ENCODE measurements at regions not wholly inside any gene's neighbourhood (a gene's known extent, or its start where the extent isn't known, plus 50 kb on each side); places are given as distances from the start of the nearest gene placed in this dataset.

DNA sequence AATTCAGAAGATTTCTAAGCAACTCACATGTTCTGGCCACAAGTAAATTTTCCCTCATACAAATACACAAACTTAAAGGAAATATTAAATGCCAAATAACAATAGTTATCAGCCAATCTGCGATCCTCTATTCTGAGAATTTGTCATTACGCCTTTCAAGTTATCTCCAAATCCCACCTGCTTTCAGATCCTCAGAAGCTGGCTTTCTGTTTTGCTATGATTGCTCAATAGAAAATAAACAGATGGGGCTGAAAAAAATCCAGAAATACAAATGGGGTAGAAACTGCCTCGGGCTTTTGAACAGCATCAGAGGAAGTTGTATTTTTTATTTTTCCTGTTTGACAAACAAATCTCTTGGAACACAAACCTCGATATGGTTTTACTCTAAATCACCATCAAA lies 74.0 kb upstream of the CNTN4 start:
- TF ChIP-seq, protein P1, sequence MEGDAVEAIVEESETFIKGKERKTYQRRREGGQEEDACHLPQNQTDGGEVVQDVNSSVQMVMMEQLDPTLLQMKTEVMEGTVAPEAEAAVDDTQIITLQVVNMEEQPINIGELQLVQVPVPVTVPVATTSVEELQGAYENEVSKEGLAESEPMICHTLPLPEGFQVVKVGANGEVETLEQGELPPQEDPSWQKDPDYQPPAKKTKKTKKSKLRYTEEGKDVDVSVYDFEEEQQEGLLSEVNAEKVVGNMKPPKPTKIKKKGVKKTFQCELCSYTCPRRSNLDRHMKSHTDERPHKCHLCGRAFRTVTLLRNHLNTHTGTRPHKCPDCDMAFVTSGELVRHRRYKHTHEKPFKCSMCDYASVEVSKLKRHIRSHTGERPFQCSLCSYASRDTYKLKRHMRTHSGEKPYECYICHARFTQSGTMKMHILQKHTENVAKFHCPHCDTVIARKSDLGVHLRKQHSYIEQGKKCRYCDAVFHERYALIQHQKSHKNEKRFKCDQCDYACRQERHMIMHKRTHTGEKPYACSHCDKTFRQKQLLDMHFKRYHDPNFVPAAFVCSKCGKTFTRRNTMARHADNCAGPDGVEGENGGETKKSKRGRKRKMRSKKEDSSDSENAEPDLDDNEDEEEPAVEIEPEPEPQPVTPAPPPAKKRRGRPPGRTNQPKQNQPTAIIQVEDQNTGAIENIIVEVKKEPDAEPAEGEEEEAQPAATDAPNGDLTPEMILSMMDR (IDR thresholded peaks at IDR 0.05; ENCODE audit: low read length), result no peak
- TF ChIP-seq EZH2phosphoT487 (IDR thresholded peaks at IDR 0.05; ENCODE audit: low read length) (no peak), EZH2 (optimal IDR thresholded peaks at IDR 0.05; ENCODE audit: low read depth, low read length) (no peak)
- Histone ChIP-seq H3K27ac (ENCODE audit: low read length) (no peak overlapping the region), H3K79me2 (ENCODE audit: low read length) (no peaks in the 10 kb centered on the region), H3K27me3 (replicated peaks; ENCODE audit: insufficient read depth, low read length) (no peaks in the 10 kb centered on the region), H3F3A (ENCODE audit: insufficient read depth, low read length) (no peaks in the 10 kb centered on the region), H3K4me3 (ENCODE audit: low read length) (no peak overlapping the region), H3K9me3 (replicated peaks; ENCODE audit: insufficient read depth, low read length) (no peaks in the 10 kb centered on the region), H3K4me2 (ENCODE audit: low read depth, low read length) (no peak overlapping the region), H4K20me1 (ENCODE audit: insufficient read depth, low read length) (no peaks in the 10 kb centered on the region), H3K9ac (ENCODE audit: low read length) (no peak overlapping the region), H3K9me2 (replicated peaks; ENCODE audit: insufficient read depth, low read length) (no peaks in the 10 kb centered on the region), H3K36me3 (replicated peaks; ENCODE audit: insufficient read depth, low read length) (no peaks in the 10 kb centered on the region), H3K4me1 (ENCODE audit: low read length) (no peaks in the 10 kb centered on the region), H2AFZ (ENCODE audit: low read length) (no peak overlapping the region)
- no peak for DNase-seq

- no peak for DNase-seq
- Histone ChIP-seq H3K36me3 (replicated peaks; ENCODE audit: insufficient read depth, low read length) (no peaks in the 10 kb centered on the region), H3K9me3 (replicated peaks; ENCODE audit: insufficient read depth, low read length) (no peaks in the 10 kb centered on the region), H3K9me2 (replicated peaks; ENCODE audit: insufficient read depth, low read length) (no peaks in the 10 kb centered on the region), H3K9ac (ENCODE audit: low read length) (no peak overlapping the region), H3K4me1 (ENCODE audit: low read length) (no peaks in the 10 kb centered on the region), H3K4me2 (ENCODE audit: low read depth, low read length) (no peak overlapping the region), H3K79me2 (ENCODE audit: low read length) (no peaks in the 10 kb centered on the region), H2AFZ (ENCODE audit: low read length) (no peak overlapping the region), H3K4me3 (ENCODE audit: low read length) (no peak overlapping the region), H3K27me3 (replicated peaks; ENCODE audit: insufficient read depth, low read length) (no peaks in the 10 kb centered on the region), H3F3A (ENCODE audit: insufficient read depth, low read length) (no peaks in the 10 kb centered on the region), H3K27ac (ENCODE audit: low read length) (no peak overlapping the region), H4K20me1 (ENCODE audit: insufficient read depth, low read length) (no peaks in the 10 kb centered on the region)
- TF ChIP-seq EZH2phosphoT487 (IDR thresholded peaks at IDR 0.05; ENCODE audit: low read length), result no peak
- TF ChIP-seq, protein P1 (IDR thresholded peaks at IDR 0.05; ENCODE audit: low read length), result no peak
- TF ChIP-seq EZH2 (optimal IDR thresholded peaks at IDR 0.05; ENCODE audit: low read depth, low read length), result no peak
Measured at GRCh38 chr3:2029559-2029958, 69.1 kb upstream of the CNTN4 start.

DNA sequence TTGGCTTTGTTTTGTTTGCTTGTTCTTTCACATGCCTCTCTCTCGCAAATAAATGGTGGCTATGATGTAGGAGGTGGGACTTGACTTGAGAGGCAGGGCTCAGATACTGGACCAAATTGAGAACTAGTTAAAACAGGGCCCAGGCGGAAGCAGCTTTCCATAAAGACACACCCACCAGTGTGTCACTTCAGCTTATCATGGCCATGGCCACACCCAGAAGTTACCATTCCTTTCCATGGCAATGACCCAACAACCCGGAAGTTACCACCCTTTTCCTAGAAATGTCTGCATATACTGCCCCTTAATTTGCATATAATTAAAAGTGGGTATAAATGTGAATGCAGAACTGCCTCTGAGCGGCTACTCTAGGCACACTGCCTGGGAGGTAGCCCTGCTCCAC lies 62.6 kb upstream of the CNTN4 start:
- no peaks in the 10 kb centered on the region for H3K36me3 ChIP-seq (replicated peaks; ENCODE audit: insufficient read depth, low read length)
- no peaks in the 10 kb centered on the region for H4K20me1 ChIP-seq (ENCODE audit: insufficient read depth, low read length)
- no peaks in the 10 kb centered on the region for H3K27me3 ChIP-seq (replicated peaks; ENCODE audit: insufficient read depth, low read length)
- no peak overlapping the region for H3K4me2 ChIP-seq (ENCODE audit: low read depth, low read length)
- H3K4me1 ChIP-seq (ENCODE audit: low read length), result no peaks in the 10 kb centered on the region
- H3K79me2 ChIP-seq (ENCODE audit: low read length), result no peaks in the 10 kb centered on the region
- H2AFZ ChIP-seq (ENCODE audit: low read length), result no peak overlapping the region
- H3K27ac ChIP-seq (ENCODE audit: low read length), result no peak overlapping the region
- TF ChIP-seq EZH2phosphoT487 (IDR thresholded peaks at IDR 0.05; ENCODE audit: low read length) (no peak), EZH2 (optimal IDR thresholded peaks at IDR 0.05; ENCODE audit: low read depth, low read length) (no peak)
- TF ChIP-seq, protein P1 (IDR thresholded peaks at IDR 0.05; ENCODE audit: low read length), result no peak
- DNase-seq, result no peak
- H3K9me3 ChIP-seq (replicated peaks; ENCODE audit: insufficient read depth, low read length), result no peaks in the 10 kb centered on the region
- no peaks in the 10 kb centered on the region for H3K9me2 ChIP-seq (replicated peaks; ENCODE audit: insufficient read depth, low read length)
- no peaks in the 10 kb centered on the region for H3F3A ChIP-seq (ENCODE audit: insufficient read depth, low read length)
- no peak overlapping the region for H3K9ac ChIP-seq (ENCODE audit: low read length)
- H3K4me3 ChIP-seq (ENCODE audit: low read length), result no peak overlapping the region
